ENCODE measurements at regions not wholly inside any gene's neighbourhood (a gene's known extent, or its start where the extent isn't known, plus 50 kb on each side); places are given as distances from the start of the nearest gene placed in this dataset.
"Not testable (repeated sequence)": the region's sequence is repeated elsewhere in the genome, so short reads cannot be mapped to it uniquely, and the experiment has no call there.

- no peaks in the 10 kb centered on the region for H3K36me3 ChIP-seq
- no peaks in the 10 kb centered on the region for H3K9me3 ChIP-seq
- intact Hi-C loops (cut with DNase I), result no loop called here
Measured at GRCh38 chr13:87810391-87810801, 139.2 kb downstream of the SLITRK5 start.

GRCh38 chr13:87810920-87811344 is 139.8 kb downstream of the SLITRK5 start:
- Histone ChIP-seq H3K4me3 (no peak overlapping the region), H3K27me3 (no peaks in the 10 kb centered on the region), H3K36me3 (no peaks in the 10 kb centered on the region), H3K4me1 (no peaks in the 10 kb centered on the region), H3K27ac (no peak overlapping the region), H3K9me3 (no peaks in the 10 kb centered on the region)
- intact Hi-C loops (cut with DNase I), result no loop called here
- DNase-seq (ENCODE audit: extremely low spot score in 2 of 2), result no peak
- TF ChIP-seq POLR2AphosphoS5 (IDR thresholded peaks at IDR 0.05; ENCODE audit: insufficient read depth in 1 of 2, low read depth in 1 of 2), result no peak
- TF ChIP-seq CTCF (IDR thresholded peaks at IDR 0.05), result no peak
- no peak for TF ChIP-seq POLR2A (IDR thresholded peaks at IDR 0.05)

More at GRCh38 chr13:87810391-87810801, 139.2 kb downstream of the SLITRK5 start:
- H3K27me3 ChIP-seq, result no peaks in the 10 kb centered on the region
- H3K4me3 ChIP-seq, result no peak overlapping the region
- H3K4me1 ChIP-seq, result no peaks in the 10 kb centered on the region
- no peak for TF ChIP-seq CTCF (IDR thresholded peaks at IDR 0.05)
- TF ChIP-seq POLR2A (IDR thresholded peaks at IDR 0.05), result no peak
- no peak for TF ChIP-seq POLR2AphosphoS5 (IDR thresholded peaks at IDR 0.05; ENCODE audit: insufficient read depth in 1 of 2, low read depth in 1 of 2)
- no peak for DNase-seq (ENCODE audit: extremely low spot score in 2 of 2)
- H3K27ac ChIP-seq, result no peak overlapping the region

GRCh38 chr13:87814403-87814802 is 143.2 kb downstream of the SLITRK5 start:
- TF ChIP-seq POLR2A (IDR thresholded peaks at IDR 0.05), result no peak
- TF ChIP-seq POLR2AphosphoS5 (IDR thresholded peaks at IDR 0.05; ENCODE audit: insufficient read depth in 1 of 2, low read depth in 1 of 2), result no peak
- no peak for TF ChIP-seq CTCF (IDR thresholded peaks at IDR 0.05)
- Histone ChIP-seq H3K4me1 (no peaks in the 10 kb centered on the region), H3K9me3 (no peaks in the 10 kb centered on the region), H3K4me3 (no peak overlapping the region), H3K27me3 (no peaks in the 10 kb centered on the region), H3K27ac (no peak overlapping the region), H3K36me3 (no peaks in the 10 kb centered on the region)
- intact Hi-C loops (cut with DNase I), result no loop called here
- DNase-seq (ENCODE audit: extremely low spot score in 2 of 2), result no peak

- Histone ChIP-seq H3K4me1 (no peaks in the 10 kb centered on the region), H3K4me3 (no peak overlapping the region), H3K9me3 (no peaks in the 10 kb centered on the region), H3K27me3 (no peaks in the 10 kb centered on the region), H3K36me3 (no peaks in the 10 kb centered on the region), H3K27ac (no peak overlapping the region)
- intact Hi-C loops (cut with DNase I), result no loop called here
- TF ChIP-seq POLR2A (IDR thresholded peaks at IDR 0.05) (no peak), POLR2AphosphoS5 (IDR thresholded peaks at IDR 0.05; ENCODE audit: insufficient read depth in 1 of 2, low read depth in 1 of 2) (no peak), CTCF (IDR thresholded peaks at IDR 0.05) (no peak)
- DNase-seq (ENCODE audit: extremely low spot score in 2 of 2), result no peak
Measured at GRCh38 chr13:87820241-87820640, 149.1 kb downstream of the SLITRK5 start.

- H3K4me3 ChIP-seq, result no peak overlapping the region
- no peak for DNase-seq (ENCODE audit: extremely low spot score in 2 of 2)
- no peaks in the 10 kb centered on the region for H3K36me3 ChIP-seq
- no peaks in the 10 kb centered on the region for H3K4me1 ChIP-seq
- H3K27me3 ChIP-seq, result no peaks in the 10 kb centered on the region
- TF ChIP-seq POLR2AphosphoS5 (IDR thresholded peaks at IDR 0.05; ENCODE audit: insufficient read depth in 1 of 2, low read depth in 1 of 2) (no peak), POLR2A (IDR thresholded peaks at IDR 0.05) (no peak), CTCF (IDR thresholded peaks at IDR 0.05) (no peak)
- H3K9me3 ChIP-seq, result no peaks in the 10 kb centered on the region
- no peak overlapping the region for H3K27ac ChIP-seq
- intact Hi-C loops (cut with DNase I), result no loop called here
Measured at GRCh38 chr13:87821512-87821911, 150.3 kb downstream of the SLITRK5 start.

- H3K4me3 ChIP-seq; H3K9me3 ChIP-seq; DNase-seq (ENCODE audit: extremely low spot score in 2 of 2); intact Hi-C loops (cut with DNase I); H3K27ac ChIP-seq; H3K4me1 ChIP-seq; H3K27me3 ChIP-seq; H3K36me3 ChIP-seq: not testable (repeated sequence)
Measured at GRCh38 chr13:87826301-87826700, 155.1 kb downstream of the SLITRK5 start.

Measured in vagina (tissue), 2 donors.